Stimulated activated naive CD4-positive, alpha-beta T cell treated with Interleukin-2 at 50 U/mL for 16 hours (primary cell): ENCODE measurements at regions not wholly inside any gene's neighbourhood (a gene's known extent, or its start where the extent isn't known, plus 50 kb on each side); places are given as distances from the start of the nearest gene placed in this dataset.
"Not testable (repeated sequence)": the region's sequence is repeated elsewhere in the genome, so short reads cannot be mapped to it uniquely, and the experiment has no call there.

Source experiments
- DNase-seq: peaks from one replicate; lab custom pipeline; 2025; lab: John Stamatoyannopoulos, UW

DNA sequence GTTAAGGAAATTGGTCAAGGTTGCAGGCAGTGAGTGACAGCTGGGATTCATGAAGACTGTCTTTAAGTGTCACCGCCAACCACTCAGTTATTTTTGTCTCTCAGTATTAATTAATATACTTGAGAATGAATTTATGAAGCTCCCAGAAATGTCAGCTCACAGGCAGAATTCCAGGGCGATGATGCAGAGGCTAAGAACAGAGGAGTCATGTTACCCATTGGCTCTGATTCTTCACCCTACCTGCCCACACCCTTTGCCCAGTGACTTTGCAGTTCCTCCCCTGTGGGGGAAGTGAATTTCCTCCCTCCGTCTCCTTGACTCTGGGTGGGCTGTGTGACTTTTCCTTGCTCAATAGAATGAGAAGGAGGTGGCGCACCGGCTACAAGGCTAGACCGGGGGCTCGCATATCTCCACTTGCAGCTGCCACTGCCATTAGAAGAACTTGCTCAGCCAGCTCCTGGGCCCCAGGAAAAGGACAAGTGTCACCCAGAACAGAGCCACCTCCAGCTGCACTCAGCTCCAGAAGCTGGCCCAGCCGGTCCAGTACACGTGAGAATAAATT, 157.1 kb upstream of the PRKCQ start:
- DNase-seq = no peak

DNA sequence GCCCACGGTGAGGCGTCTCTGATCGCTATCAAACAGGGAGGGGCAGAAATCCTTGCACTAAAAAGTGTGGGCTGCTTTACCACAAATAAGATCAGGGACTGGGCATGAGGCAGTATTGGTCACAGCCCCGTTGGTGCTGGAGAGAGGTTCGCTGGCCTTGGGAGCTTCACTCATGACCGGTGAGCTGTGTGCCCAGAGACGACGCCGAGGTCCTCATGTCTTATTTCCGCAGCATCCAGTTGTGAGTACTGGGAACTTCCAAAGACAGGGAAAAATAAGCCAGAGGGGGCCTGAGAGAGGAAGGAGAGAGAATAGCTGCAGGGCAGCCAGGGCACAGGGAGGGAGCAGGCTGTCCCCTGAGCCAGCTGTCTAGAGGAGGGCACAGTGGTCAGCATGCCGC, 154.2 kb upstream of the PRKCQ start:
- DNase-seq = no peak

DNA sequence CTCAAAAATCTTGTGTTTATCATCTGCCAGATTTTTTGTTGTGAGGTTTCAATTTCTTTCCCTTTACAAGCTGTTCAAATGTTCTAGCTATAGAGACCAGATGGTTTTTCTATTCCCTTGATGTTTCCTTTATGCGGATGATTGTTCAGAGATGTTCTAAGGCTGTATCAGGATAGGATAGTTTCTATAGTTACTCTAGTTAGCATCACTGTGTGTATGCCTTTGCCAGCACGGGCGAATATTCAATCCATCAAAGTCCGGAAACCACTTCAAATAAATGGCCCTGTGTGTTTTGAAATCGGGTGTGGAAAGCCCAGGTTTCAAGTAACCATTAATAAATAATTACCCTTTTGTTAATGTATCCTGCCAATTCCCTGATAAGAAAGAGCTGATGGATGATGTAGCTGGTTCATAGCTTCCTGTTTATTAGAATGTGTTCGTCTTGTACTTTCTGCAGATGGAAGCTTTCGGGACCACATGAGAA, 149.8 kb upstream of the PRKCQ start:
- no peak for DNase-seq

DNA sequence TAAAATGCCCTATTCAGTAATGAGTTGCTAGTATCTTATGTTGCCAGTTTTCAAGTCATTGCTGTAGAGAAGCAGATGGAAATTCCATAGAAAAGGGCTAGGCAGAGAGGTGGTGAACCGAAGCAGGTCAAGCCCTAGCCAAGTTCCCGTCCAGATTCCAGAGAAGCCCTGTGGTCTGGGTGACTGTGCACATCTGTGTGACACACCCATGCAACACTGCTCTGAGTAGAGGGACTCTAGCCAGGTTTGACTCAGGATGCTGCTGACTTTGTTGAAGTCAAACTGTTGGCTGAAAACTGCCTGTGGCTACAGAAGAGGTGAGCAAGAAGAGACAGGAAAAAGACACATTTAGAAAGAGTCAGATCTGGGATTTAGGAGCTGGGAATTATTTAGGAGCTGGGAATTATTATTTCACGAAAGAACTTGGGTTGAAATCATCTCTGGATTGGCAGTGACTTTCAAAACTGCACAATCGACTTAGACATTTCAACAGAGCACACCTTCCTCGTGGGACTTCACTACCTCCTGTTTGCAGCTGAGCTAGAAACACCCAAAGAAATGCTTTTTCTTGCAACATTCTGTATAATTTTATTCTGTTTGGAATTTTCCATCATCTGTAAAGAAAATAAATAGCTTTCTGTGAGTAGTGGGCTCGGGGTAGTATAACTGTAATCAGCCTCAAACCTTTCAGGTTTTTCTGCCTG, 149.1 kb upstream of the PRKCQ start:
- no peak for DNase-seq

DNA sequence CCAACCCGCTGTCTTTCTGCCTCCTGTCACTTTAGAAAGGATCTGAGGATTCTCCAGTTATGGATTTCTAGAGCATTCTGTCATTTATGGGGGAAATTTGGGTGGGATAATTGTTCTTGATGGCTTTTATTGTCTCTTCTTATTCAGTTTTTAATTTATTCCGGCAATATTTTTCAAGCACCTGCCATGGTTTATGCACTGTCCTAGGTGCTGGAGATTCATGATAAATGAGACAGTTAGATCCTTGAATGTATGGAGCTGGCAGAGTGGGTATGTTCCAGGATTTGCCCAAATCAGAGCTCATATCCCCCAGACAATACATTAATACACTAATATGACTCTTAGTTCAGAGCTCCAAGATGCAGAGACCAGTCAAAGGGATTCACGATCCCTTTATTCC, 146.8 kb upstream of the PRKCQ start:
- DNase-seq = no peak

DNA sequence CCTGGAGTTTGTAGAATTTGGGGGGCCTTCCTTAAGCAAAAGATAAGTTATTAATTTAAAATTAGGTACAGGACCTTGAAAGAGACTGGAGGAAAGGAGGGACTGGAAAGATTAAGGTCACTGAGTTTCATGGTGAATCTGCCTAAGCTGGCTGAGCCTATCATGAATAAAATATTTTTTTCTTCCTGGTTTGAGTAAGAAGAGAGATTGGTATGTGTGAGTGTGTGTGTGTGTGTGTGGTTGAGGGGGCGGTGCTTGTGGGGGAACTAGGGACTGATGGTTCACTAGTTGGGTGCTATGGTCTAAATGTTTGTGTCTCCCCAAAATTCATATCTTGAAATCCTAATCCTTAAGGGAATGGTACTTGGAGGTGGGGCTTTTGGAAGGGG, 142.5 kb upstream of the PRKCQ start:
- DNase-seq = no peak

DNA sequence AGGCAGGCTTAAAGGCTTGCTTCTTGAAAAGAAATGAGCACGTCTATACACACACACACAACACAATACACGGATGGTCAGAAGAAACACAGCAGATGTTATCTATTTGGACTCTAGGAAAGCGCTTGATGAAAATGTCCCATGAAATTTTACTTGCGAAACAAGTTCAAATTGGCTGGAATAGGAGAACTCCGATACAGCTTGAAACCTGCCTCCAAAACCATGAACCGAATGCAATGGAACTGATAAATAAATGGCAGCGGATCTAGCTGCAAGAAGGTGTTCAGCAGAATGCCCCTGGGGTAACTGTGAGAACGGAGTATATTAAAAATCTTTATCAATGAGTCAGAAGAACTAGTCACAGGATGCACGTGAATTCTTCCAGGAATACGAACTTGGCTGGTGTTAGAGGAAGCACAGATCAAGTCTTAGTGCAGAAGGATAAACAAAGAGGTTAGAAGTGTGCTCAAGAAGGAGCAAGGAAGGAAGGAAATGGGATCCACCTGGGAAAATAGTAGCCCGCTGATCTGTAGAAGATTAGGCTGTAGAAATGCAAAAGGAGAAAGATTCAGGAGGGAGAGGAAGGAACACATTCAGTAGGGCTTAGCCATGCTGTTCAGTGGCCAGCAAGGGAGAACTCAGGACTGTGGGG, 142.0 kb upstream of the PRKCQ start:
- no peak for DNase-seq

DNA sequence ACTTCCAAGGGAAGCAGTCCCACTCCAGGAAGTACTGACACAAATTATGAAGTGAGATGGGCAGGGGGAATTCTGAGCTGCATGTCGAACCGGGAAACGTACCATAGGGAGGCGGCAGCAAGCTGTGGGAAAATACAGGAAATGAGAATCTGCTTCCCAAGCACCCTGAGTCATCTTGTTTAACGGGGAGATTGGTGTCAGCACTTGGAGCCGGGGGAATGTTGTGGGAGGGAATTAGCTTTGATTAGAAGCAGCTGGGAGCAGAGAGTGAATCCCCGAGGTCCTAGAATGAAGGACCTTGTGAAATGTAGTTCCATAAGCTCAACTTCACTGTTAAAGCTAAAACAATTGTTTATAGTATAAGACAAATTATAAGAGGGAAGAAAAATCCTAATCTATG, 141.4 kb upstream of the PRKCQ start:
- no peak for DNase-seq

DNA sequence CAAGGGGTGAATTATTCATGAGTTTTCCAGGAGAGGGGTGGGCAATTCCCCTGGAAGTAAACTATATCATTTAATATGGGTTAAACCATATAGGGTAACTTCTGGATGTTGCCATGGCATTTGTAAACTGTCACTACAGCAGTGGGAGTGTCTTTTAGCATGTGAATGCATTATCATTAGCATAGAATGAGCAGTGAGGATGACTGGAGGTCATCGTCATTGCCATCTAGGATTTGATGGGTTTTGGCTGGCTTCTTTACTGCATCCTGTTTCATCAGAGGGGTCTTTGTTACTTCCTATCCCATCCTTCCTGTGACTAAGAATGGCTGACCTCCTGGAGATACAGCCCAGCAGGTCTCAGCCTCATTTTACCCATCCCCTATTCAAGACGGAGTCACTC, 139.5 kb upstream of the PRKCQ start:
- no peak for DNase-seq

DNA sequence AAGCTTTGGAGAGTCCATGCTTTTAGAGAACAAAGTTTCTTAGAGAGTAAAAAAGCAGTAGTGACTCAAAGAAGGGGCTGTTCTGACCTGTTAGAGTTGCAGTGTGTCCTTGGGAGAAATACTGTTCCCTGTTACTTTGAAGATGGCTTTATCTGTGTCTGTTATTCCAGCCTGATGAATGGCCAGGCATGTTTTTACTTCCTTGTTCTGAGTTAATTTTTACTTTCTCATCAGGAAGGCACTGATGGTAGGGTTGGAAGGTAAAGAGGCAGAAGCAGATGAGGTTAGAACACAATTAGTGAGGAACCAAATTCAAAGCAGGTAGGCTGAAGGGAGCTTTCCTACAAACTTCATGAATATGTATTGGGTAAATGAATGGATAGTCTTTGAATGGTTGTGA, 138.5 kb upstream of the PRKCQ start:
- DNase-seq = no peak

DNA sequence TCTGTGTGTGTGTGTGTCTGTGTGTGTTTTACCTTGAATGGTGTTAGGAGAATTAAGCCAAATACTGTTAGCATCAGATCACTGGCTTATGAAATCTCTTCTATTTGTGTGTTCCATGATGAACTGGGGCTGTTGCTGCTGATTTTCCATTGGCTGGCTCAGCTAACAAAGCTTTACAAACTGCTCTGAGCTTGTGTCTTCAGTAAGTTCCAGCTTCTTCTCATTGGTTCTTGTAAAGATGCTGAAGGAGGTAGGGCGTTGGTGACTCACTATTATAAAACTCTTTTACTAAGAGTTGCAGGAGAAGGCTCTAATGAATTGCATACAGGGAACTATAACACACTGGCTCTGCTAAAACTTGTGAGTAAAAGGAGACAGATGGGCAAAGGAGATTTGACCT, 136.4 kb upstream of the PRKCQ start:
- no peak for DNase-seq

DNA sequence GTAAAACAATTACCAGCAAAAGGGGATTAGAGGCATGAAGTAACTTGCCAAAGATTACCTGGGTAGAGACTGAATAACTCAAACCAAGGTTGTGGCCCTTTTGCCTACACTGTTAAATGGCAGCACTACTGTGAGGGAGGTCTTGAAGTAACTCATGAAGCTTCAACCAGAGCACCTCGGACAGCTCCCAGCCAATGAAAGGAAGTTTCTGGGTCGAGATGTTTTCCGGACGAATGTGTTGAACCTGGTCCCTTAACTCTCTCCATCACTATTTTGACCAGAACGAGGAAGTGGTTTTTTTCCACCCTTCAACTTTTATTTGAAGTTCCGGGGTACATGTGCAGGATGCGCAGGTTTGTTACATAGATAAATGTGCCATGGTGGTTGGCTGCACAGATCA, 133.6 kb upstream of the PRKCQ start:
- DNase-seq = no peak

DNA sequence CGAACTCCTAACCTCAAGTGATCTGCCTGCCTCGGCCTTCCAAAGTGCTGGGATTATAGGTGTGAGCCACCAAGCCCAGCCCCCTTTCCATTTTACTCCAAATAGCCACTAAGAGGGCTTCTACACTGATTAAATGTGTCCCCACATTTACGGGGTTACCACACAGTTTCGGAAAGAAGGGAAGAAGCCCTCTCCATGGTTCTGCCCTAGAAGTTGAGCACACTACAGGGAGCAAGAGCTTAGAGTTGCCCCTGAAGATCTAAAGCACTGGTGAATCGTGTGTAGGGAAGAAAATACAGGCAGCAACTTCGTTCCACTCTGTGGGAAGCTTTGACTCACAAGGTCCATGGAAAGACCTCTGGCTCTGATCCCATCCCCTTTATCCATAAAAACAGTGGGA, 133.0 kb upstream of the PRKCQ start:
- DNase-seq = no peak

DNA sequence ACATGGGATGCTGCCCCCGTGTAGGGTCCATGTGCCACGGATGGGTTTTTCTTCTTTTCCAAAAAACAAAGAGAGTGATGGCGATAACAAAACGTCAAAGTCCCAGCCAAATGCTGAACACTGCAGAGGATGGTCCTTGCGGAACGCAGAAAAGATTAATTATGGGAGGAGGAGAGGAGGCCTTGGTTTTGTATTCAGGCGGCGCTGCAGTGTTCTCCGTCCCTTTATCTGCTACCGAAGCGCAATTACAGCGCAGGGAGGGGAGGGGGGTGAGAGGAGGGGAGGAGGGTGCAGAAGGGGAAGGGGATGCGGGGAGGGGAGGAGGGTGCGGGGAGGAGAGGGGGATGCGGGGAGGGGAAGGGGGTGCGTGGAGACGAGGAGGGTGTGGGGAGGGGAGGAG, 131.8 kb upstream of the PRKCQ start:
- no peak for DNase-seq

DNA sequence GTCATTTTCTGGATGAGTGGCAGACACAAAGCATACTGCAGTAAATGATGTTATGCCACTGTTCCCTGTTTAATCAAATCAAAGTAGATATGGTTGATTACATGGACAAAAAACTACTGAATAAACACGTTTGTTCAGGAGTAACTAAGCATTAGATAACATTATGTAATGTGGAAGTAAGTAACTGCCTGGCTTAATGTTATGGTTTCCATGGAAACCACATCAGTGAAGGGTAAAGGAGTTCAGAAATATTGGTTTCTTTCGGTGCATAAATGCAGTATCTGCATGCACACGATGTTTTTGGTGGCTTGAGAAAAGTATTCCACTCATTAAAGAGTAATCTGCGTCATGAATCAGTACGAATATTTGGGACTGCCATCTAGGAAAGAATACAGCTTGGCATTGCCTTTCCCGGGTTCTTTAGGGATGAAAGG, 131.3 kb upstream of the PRKCQ start:
- no peak for DNase-seq

DNA sequence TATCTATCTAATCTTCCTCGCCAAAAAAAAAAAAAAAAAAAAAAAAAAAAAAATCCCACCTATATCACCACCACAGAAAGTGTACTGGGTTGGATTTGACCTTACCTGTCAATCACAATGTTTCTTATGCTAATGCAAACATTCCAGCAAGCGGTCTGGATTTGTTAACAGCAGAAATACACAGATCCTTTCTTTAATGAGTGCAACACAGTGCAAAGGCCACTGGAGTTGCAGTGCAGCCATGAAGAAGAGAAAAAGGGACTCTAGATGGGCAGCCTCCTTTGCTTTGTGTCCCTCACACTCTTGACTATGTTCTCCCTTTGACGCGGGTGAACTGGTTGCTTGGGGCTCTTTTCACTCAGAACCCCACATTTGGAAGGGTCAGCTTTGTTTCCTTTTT, 127.3 kb upstream of the PRKCQ start:
- DNase-seq = no peak

DNA sequence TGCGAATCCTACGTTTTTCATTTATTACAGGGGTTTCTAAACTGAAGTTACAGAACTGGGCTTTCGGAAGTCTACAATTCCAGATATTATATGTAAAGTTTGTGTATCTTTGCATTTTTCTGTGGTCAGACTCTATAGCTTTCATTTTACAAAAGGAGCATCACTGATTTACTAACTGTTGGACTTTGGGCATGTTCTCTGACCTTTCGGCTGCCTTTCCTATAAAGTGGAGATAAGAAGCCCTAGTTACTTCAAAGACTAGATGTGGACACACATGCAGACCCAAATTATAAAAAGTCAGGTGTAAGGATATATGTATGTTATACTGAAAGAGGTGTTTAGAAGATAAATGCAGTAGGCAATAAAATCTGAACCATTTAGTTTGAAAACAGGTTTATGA, 126.6 kb upstream of the PRKCQ start:
- no peak for DNase-seq

DNA sequence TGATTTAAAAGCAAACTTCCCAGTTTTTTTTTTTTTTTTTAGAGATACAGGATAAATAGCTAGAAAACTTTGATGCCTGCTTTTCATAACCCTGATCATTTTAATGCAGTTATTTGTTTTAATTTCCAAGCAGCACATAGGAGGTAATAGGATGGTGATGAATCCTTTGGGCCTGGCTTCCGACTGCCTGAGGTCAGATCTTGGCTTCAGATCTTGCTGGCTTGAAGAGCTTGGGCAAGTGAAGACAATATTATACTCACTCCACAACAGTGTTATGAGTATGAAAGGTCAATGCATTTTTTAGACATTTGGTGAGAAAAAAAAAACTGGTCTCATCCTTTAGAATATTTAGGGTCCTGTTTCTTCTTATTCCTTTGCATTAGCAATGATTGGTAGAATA, 124.8 kb upstream of the PRKCQ start:
- no peak for DNase-seq

DNA sequence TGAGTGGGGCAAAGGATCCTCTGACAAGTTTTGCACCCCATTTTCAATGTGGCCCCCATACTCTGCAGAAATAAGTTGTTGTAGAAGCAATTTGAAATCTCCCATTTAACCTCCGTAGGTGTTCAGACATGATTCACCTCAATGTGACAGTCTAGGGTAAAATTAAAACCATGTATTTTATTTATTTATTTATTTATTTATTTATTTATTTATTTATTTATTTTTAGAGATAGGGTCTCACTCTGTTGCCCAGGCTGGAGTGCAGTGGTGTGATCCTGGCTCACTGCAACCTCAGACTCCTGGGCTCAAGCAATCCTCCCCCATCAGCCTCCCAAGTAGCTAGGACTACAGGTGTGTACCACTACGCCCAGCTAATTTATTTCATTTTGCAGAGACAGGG, 122.8 kb upstream of the PRKCQ start:
- not testable (repeated sequence) for DNase-seq

DNA sequence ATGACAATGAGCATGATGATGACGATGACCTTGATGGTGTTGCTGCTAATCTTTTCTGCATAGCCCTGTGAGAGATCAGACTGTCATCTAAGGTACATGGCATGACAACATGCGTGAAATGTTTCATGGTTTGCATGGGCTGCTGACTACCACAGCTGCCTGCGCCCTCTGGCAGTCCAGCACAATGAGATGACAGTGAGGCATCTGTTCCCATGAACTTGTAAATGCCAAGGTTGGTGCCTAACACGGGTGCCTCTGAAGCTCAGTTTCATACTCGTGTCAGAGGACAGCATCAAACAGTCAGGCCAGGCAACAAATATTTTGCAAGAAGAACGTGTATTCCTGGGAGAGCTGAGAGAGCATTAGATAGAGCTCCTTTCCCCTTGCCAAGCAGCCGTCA, 122.0 kb upstream of the PRKCQ start:
- DNase-seq = no peak

DNA sequence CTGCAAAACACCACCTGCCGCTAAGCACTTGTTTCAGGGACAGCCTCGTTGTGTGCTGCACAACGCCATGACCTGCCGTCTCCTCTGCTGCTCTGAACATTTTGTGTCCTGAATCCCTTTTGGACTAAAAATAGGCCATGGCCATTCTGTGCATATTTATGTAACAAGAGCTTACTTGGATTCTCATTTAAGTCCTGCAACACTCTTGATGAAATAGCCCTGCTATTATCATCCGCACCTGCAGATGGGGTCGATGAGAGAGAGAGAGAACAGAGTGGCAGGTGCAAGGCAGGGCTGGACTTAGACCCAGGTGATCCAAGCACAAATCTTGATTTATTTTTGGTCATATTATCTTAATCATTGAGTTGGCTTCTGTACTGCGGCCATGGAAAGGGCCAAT, 121.2 kb upstream of the PRKCQ start:
- no peak for DNase-seq

DNA sequence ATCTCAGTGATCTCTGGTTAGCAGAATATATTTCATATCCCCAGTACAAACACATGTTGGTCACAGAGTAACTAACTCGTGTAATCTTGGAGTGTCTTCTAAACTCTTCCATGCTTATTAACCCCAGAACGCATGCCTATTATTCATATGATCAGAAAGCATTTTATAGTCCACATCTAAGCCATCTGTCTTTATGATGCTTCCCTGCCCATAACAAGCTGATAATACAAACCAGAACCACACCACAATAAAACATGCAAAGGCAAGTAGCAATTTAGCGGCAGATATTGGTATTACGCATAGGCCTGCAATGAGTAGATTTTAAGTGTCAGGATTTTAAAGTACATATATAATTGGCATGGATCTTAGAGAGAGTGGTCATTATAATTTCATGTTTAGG, 120.0 kb upstream of the PRKCQ start:
- DNase-seq = no peak

DNA sequence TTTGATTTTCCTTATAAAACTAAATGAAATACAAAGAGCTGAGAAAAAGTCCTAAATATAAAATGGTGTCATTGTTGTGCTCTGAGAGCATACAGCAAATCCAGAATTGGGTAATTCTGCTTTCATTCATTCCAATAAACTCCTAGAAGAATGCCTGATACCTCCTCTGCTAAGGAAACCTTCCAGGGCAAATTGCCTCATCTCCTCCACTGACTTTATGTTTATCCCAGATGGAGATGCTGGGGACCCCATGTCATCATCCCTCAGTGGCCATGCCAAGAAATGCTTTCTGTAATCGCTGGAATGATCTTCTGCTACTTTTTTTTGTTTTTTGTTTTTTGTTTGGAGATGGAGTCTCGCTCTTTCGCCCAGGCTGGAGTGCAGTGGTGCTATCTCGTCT, 119.3 kb upstream of the PRKCQ start:
- DNase-seq = no peak

DNA sequence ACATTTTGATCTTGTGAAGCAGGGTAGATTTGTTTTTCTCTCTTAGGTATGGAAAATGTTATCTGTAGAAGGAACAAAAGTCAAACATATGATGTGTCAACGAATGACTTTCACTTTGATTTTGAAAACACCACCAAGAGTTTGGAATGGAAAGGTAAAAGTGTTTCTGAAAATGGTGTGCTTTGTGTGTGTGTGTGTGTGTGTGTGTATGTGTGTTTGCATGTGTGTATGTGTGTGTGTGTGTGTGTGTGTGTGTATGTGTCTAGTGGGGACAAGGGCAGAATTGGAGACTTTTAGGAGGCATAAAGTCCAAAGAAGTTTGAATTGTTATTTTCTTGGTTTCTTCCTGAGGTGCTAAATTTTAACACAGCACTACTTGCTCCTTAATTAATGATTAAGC, 115.4 kb upstream of the PRKCQ start:
- no peak for DNase-seq
